HG02678 (cell line): ENCODE measurements at regions not wholly inside any gene's neighbourhood (a gene's known extent, or its start where the extent isn't known, plus 50 kb on each side); places are given as distances from the start of the nearest gene placed in this dataset.

Experiments used
- ATAC-seq: cut with Tn5 transposase; IDR thresholded peaks from one replicate; pipeline ENCODE4 v1.9.1; 2021; ENCODE audit warnings: mild to moderate bottlenecking, moderate library complexity; ENCODE audit not compliant: unreplicated experiment

GRCh38 chr2:111716905-111717775, 166.9 kb downstream of the ANAPC1 start:
- ATAC-seq: no peak
